Midbrain (tissue), 1 donor: ENCODE measurements at regions not wholly inside any gene's neighbourhood (a gene's known extent, or its start where the extent isn't known, plus 50 kb on each side); places are given as distances from the start of the nearest gene placed in this dataset.

Experiments used
- DNase-seq: peaks from one replicate; lab custom pipeline; 2025; lab: John Stamatoyannopoulos, UW

DNA sequence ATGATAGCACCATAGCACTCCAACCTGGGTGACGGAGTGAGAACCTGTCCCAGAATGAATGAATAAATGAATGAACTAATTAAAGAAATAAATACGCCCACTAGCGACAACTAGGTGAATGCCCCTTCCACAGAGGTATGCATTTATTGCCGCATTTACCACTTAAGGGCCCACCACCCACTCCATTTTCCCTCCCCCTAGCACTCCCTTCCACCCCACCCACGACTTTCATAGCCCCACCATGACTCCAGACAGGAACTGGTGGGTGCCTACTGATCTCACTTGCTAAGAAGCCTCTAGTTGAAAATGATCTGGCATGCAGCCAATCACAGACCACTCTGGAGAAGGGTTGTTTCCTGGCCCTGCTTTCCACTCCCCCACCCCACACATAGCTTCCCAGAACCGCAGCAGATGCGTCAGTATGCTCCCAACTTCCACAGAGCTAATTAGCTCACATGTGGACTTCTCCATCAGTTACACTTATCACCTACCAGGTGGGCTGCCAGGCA is 167.6 kb downstream of the WT1 start:
- no peak for DNase-seq

DNA sequence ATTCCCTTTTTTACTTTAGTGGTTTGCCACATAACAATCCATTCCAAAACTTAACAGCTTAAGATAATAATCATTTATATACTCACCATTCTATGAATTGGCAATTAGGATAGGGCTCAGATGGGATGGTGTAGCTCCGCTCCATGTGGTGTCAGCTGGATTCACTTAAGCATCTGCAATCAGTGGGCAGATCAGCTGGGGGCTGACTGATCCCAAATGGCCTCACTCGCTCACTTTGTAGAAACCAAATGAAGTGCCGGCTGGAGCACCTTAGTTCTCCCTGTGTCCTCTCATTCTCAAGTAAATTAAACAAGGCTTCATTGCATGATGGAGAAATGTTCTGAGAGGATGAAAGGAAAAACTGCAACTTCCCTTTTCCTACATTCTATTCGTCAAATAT is 161.4 kb downstream of the WT1 start:
- DNase-seq: no peak

DNA sequence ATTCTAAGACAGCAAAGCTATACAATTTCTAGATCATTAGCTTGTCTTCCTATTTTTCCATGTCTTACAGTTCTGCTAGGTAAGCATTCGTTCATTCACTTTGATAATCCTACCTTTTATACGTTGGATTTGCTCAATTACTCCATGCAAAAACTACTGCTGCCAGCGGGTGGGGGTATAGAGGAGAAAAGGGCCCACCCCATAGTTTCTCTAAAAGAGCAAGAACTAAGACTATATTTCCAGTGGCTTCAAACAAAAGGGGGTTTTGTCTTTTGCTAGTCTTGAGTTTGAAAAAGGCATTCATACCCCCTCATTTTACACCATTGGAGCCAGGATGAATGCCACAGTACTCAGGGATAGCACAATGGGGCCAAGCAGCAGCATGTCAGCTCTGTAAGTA is 155.7 kb downstream of the WT1 start:
- DNase-seq: no peak

DNA sequence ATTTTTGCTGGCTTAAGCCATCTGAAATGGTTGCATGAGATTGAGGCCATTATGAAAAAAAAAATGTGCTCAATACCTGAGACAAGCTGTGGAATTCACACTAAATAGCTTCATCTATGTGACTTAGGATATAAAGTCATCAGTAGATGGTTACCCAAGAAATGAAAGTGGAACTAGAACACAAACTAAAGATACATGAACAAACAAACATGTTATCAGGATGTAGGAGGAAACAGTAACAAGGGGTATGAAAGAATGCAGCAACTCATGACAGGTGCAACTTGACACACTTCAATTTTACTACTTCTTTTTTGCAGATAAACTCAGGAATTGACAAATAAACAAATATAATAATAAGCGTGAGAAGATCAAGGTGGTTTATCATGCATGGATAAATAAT is 155.0 kb downstream of the WT1 start:
- DNase-seq: no peak

DNA sequence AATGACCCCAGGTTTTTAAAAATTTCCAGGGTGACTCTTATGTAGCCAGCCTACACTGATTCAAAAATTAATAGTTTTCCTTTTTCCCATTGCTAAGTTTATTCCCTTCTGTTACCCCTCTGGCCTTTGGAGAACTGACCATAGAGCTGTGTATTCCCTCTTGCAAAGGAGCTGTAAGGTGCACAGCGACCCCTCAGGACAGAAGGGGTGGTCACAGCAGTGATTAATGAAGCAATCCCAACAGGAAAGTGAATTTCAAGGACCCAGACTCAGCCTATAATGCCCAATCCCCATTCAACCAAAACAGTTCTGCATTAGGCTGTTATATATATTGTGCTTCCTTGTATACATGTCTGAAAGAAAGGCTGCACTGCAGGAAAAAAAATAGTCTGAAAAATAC is 147.1 kb downstream of the WT1 start:
- DNase-seq: no peak

DNA sequence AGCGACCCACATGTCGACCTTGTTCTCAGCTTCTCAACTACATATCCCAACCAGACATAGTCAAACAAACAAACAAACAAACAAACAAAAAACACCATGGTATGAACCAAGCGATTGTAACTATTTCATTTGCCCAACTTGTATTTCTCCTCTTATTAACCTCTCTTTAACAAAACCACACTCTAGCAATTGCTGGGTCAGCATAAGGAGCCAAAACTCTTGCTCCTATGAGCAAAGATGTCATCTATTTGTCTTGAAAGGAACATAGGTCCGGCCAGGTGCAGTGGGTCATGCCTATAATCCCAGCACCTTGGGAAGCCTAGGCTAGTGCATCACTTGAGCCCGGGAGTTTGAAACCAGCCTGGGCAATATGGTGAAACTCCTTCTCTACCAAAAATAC is 145.6 kb downstream of the WT1 start:
- no peak for DNase-seq

DNA sequence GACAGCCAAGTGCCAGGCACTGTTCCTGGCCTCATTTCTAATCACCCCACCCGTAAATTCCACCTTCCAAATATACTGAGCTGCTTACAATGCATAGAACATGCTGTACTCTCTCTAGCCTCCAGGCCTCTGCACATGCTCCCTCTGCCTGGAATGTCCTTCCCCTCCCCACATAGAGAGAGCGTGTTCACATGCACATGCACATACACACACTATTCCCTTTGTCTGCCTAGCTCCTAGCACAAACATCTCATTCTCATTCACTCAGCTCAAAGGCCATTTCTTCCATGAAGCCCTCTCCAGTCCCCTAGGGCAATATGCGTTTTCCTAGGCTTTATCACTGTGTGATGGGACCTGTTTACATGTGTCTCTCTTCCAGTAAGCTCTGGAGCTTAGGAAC is 144.6 kb downstream of the WT1 start:
- peak; percentile 80 for DNase-seq

DNA sequence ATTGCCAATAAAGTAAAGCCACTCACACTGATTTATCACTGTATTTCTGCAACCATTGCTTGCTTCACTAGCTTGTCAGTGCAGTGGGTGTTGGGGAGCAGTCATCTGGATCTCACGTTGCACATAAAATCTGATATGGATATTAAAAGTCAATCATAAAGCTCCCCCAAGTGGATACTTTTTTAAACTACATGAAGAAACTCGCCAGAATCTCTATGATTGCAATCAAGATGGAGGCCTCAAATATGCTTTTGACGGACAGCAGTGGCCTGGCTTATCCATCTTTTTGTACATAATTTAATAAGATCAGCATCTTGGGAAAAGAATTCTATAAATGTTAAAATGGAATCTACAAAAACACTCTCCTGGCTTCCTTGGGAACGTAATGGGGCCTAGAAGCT is 137.7 kb downstream of the WT1 start:
- DNase-seq: peak; percentile 78

DNA sequence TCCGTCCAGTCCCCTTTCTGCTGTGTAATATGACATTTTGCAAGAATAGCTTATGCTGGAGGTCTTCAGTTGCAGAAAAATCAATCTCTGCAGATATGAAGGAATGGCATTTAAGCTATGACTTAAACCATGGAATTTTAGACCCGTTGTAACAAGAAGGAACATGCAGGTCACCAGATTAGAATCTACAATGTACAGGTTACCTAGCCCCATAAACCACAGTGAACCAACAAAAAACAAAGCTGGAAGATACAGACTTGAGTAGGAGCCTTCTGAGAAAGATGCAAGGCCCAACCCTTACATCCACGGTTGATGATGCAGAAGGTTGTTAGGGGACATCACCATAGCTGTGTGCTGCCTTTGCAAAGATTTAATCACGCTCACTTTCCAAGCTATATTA is 132.5 kb downstream of the WT1 start:
- DNase-seq: no peak

DNA sequence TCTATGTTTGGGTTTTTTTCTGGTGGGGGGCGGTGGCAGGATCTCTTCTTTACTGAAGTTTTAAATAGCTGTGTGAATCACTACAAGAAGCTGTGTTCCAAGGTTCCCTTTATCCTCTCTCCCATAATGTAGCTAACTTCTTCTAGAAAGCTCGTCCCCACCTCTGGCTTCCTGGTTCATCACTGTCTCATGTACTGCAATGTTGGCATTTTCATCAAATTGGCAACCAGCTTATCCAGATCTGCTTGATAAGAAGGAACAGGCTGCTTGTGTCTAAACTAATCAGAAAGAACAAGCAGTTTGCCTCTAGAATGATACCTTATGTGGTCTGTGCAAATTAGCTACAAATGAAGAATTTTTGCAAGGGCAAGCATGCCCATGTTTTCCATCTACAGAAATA is 130.8 kb downstream of the WT1 start:
- DNase-seq: no peak

DNA sequence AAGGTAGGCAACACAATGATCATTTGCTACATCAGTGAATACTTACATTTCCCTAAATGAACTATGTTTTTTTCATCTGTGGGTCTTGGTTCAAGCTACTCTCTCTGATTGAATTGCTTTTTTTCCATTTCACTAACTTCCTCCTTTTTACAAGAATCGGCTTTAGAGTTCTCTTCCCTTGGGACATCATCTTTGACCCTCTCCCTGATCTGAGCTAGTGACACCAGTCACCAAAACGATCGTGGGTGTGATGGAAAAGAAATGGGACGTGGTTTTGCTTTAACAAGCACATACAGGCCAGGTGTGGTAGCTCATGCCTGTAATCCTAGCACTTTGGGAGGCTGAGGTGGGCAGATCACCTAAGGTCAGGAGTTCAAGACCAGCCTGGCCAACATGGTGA is 129.9 kb downstream of the WT1 start:
- DNase-seq: no peak

DNA sequence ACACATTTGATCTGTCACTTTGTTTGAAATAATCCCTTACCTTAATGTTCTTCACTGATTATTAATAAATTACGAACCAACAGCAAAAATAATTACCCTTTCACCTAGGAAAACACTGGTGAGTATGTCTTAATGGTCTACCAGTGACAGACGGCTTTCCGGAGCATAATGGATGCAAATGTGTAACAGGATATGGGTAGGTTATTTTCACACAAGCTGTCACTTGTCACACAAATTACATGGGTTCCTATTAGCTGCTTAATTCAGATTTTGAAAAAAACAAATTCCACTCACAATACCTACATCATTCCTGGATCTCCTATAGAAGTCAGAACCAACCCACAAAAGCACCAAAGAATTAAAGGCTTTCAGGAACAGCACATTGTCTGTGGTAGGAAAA is 127.9 kb downstream of the WT1 start:
- DNase-seq: no peak

DNA sequence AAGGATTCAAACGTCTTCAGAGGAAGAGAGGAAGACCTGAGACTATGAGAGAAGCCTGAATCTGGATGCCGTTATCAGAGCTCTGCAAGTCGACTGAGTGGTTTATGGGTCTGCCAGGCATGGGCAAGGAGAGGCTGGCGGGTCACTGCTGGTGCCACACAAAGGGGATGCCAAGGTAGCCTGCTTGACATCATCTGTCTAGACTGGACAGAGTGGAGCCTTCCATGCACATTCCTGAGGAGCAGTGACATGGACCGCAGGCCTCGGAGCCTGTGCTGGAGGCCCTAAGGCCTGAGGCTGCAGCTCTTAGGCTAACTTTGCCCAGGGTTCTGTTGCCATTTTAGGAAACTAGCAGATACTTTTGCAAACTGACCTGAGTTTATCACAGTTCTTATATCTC is 127.4 kb downstream of the WT1 start:
- no peak for DNase-seq

DNA sequence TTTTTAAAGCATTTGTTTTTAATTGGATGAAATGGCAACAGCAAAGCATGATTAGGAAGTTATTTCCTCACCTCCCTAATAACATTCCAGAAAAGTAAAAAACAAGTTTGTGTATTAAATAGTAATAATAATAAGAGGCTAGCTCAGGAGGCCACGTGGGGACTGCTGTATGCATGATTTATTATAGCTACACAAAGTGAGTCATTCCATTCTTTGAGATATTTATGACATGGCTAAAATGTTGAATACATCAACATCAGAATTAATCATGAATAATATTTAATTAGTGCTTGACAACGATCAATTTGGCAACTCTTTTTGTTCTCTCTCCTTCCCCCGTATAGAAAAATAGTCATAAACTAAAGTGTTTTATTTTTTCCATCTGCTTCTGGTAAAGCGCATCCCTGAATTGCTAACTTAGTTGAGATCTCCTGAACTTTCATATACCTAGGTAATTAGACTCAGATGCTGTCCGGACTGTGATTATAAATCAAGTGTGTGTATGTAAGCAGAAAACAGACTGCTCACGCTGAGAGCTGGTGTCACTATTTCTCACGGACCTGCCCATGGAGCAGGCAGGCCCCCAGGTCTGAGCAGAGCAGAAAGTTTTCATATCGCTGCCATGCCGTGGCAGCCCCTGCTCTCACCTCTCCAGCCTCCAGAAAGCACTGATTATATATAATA is 125.7 kb downstream of the WT1 start:
- no peak for DNase-seq

DNA sequence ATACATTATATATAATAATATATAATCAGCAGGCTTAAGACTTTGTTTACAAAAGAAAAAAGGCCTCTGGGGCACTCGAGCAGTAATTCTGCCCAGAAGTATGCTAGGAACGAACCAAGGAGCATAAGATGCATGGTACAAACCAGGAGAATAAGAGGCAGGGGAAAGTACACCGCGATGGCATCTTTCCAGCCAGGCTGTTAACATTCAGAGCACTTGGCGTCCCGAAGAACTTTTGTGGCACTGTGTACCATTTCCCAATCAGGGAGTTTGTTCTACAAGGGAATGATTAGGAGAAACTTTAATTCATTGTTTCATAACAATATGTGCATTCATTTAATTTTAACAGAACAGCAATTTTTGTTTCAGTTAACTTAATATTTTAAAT is 125.1 kb downstream of the WT1 start:
- no peak for DNase-seq

DNA sequence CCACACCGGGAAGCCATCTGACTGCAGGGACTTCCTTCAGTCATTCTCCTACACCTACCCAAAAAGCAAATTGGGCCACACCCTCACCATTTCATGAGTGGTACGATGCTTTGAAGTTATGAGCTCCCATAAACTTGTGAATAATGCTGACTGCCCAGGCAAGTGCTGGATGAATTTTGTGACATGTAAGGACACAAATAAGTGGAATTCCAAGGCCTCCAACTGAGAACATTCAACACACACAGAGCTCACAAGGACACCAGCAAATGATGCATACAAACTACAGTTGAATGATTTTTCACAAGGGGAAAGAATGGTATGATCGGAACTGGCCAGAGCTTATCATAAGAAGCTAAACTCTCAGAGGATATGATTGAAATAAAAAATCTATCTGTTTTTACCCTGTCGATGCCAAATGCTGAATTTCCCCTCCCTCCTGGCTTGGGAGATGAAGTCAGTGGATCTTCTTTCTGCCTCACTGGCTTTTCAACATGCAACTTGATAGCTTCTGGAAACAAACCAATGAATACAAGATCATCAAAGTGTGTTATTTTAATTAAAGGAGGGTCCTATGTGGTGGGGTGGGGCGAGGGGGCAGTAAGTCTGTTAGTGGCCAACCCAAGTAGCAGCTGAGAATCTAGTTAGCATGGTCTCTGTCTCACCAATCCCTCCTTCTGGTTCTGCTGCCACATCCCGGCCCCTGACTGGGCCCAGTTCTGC is 123.8 kb downstream of the WT1 start:
- DNase-seq: no peak

DNA sequence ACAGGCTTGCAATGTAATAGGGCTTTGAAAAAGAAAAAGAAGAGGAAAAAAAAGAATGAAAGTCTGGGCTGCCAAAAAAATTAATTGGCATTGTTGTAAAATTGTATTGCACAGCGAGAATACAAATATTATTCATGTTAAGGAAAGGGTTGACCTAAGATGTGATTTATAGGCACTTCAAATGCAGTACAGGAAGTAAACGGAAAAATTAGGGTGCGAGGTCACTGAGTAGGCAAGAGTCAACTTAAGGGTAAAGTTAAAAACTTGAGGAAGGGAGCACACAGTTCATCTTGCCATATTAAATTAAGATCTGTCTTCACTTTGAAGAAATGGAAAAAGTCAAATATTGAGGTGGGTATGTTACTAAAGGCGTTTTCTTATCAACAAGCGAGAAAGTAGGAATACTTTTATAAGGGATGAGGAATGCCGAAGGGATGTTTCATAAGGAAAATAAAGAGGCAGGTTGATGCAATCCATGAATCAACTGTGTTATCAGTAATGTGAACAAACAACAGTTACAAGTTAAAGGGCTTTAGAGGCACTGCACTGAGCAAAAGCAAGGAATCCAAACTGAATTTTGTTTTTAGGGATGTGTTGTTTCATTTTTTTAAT is 123.0 kb downstream of the WT1 start:
- no peak for DNase-seq

DNA sequence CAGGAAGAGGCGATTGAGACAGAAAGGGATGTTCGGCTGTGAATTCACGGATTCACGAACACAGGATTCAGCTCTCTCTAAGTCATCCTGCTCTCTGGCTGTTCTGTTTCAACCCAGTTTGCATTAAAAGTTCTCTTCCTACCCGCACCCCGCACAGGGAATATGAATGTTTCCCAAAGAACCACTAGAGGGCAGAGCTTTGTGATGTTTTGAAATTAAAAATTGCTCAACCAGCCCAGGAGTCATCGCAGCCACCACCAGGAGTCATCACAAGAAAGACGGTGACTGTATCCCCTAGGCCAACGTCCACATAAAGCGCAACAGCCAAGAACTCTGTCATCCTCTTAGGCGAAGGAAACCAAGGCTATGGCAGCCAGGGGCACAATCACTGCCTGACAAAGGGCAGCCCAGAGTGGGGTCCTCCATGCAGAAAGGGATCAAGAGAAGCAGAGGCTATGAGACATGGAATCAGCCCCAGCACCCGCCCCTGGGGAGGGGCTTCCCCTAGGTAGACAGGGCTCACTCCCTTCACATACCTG is 122.4 kb downstream of the WT1 start:
- DNase-seq: no peak

DNA sequence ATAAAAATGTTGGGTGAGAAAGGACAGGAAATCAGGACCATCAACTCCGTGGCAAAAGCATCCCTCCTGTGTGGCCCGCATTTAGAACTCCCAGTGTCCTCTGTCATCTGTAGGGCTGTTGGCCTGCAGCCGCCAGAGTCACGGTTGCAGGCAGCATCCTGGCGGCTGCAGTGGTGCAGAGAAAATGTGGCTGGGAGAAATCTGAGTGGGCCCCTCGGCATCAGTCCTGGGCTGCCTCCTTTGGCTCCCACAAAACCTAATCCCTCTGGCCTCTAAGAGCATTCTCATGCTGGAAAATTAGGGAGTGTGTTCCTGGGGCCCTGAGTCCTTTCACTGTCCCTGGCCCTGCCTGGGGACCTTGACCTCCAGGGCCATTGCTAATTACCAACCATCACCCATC is 121.9 kb downstream of the WT1 start:
- DNase-seq: no peak

DNA sequence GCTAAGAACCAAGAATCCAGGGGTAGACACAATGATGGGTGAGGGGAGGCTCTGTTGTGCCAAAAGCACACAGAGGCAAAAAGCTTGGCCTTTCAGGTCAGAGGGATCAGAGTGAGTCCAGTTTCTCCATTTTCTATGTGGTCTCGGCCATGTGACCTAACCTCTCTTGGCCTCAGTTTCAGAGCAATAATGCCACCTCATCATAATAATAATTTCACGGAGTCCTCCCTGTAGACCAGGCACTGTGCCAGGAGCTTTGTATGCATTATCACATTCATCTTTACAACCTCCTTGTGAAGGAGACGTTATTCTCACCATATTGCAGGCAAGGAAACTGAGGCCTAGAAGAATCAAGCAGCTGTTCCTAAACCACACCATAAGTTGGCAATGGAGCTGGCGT is 120.2 kb downstream of the WT1 start:
- no peak for DNase-seq

DNA sequence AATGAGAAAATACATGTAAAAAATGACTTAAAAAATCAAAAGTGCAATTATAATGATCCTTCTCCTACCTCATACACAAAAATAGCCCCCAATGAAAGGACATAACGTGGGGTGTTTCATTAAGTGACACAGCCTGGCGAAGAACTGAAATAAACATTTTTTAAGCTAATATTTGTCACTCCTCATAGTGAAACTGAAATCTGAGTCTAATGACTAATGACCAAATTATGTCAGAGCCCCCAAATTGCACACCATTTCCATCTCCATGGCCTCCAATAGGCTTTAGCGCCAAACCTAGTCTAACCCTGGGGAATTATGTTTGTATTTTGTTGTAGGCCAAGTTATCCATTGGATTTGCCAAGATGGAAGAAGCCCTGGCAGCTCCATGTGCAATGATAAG is 119.1 kb downstream of the WT1 start:
- DNase-seq: no peak

DNA sequence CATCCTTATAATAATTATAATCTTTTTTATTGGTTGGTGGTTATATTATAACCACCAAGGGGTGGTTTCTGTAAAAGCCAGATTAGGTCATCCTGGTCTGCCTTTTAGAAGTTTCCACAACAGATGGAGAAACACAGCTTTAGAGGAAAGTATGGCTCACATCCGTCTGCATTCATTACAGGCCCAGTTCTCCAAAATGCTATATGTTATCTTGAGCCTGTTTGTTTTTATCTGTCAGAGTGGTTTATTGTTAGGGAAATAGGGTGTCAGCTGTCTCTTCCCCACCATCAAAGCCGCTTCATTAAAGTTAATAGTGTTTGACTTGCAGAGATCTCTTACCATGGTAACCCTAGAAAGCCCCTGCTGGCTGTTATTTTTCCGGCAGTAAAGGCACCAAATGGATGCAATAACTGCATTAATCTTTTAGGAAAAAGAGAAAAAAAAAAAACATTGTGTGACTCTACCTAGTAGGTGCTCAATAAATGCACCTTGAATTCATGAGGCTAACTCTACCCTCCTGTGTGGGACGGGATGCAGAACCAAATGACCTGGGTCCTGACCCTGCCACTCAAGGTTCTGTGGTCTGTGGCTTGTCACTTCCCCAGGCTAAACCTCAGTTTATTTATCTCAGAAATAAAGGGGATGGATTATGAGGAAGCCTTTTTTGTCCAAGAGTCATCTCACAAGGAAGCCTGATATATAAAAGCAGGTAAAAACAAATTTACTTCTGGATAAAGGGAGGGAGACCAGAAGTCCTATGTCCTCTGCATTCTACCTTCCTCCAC is 118.3 kb downstream of the WT1 start:
- no peak for DNase-seq
